HG02610 (cell line): ENCODE measurements at regions not wholly inside any gene's neighbourhood (a gene's known extent, or its start where the extent isn't known, plus 50 kb on each side); places are given as distances from the start of the nearest gene placed in this dataset.
A peak's percentile ranks its signal among the peaks of the same experiment; 100 is the strongest.

Source experiments
- ATAC-seq: cut with Tn5 transposase; IDR thresholded peaks from one replicate; pipeline ENCODE4 v1.9.1; 2021; ENCODE audit warnings: mild to moderate bottlenecking, moderate library complexity; ENCODE audit not compliant: unreplicated experiment

- no peak for ATAC-seq
These were observed 332.6 kb upstream of the TMPO start for GRCh38 chr12:98182821-98183220.

DNA sequence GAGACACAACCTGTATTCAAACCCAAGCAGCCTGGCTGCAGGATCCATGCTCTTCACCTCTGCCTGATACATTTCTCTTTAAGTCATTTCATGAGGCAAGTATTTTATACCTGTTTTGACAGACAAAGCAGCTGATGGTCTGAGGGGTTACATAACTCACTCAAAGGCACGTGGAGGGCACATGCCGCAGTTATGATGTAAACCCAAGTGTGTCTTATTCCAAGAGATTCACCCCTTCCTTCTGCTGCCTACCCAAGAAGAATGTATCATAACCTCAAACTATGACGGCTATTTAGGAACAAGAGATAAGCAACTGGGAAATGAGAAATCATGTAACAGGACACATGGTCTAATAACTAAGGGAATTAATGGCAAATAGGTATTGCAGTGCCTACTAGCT, 329.8 kb upstream of the TMPO start:
- no peak for ATAC-seq

GRCh38 chr12:98188650-98189077, 326.7 kb upstream of the TMPO start:
- no peak for ATAC-seq

- no peak for ATAC-seq
These were observed 320.8 kb upstream of the TMPO start for GRCh38 chr12:98194591-98194990.

- no peak for ATAC-seq
These were observed 317.0 kb upstream of the TMPO start for GRCh38 chr12:98198261-98198982.

GRCh38 chr12:98208816-98209215, 306.6 kb upstream of the TMPO start:
- no peak for ATAC-seq

DNA sequence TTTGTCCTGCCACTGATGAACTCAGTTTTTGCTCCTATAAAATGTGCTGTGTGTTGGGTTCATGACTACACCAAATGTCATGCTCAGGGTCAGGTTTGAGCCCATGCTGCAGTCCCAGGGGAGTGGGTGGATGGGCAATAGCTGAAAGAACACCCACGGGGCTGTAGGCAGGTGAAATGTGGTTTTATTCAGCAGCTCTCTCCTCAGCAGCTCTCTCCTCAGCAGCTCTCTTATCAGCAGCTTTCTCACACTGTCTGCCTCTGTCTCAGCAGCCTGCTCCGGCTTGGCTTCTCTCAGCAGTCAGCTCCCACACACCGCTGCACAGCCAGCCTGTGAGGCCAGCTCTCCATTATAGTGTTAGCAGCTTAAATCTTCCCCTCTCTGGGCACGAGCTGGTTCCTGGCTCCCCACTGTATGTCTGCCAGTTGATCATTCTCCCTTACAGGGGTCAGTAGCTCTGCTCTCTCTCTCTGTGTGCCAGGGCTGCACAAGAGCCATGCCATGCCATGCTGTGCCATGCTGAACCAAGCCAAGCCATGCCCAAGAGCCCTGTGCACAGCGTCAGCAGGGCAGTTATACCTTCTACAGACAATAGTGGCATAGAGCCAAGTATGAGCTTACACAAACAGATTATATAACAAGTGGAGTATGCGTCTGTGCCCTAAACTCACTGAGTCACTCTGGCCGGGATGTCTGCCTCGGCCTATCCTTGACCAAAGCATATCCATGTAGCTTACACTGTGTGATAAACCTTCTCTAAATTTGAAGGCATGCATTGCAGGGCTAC, 303.3 kb upstream of the TMPO start:
- no peak for ATAC-seq

- no peak for ATAC-seq
These were observed 301.8 kb upstream of the TMPO start for GRCh38 chr12:98213556-98213955.

GRCh38 chr12:98217257-98217656, 298.1 kb upstream of the TMPO start:
- ATAC-seq: no peak

DNA sequence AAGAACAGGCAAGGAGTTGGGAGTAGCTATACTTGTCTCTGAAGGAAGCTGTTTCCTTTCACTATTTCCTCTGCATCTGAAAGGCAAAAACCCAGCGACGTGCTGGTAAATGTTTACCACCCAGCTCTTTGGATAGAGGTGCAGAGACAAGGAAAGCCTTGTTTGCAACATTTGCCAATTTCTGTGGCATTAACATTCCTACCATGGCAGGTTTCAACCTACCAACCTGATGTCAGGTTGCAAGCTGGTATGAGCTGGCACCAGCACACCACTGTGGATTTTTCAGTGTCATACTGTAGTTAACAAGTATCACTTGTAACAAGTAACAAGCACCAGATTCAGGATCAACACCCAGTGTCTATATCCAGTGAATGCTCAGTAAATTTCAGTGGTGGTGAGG, 294.8 kb upstream of the TMPO start:
- ATAC-seq: no peak

- no peak for ATAC-seq
These were observed 294.1 kb upstream of the TMPO start for GRCh38 chr12:98221243-98221808.

DNA sequence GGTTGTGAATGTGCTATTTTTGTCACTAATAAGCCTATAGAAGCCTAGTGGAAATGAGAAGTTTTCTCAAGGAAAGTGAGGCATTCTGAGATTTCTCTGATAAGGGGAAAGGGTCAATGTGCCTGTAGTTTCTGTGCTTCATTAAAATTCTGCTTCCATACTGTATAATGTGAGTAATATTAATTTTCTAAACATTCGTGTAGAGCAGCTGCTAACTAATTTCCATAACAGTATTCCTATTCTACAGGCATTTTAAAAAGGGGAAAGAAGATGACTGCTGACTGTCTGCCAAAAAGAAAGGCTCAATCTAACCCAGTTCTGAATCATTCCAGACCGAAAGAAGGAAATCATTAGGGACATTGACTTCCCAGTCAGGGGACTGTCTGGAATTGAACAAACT, 293.3 kb upstream of the TMPO start:
- ATAC-seq: no peak

DNA sequence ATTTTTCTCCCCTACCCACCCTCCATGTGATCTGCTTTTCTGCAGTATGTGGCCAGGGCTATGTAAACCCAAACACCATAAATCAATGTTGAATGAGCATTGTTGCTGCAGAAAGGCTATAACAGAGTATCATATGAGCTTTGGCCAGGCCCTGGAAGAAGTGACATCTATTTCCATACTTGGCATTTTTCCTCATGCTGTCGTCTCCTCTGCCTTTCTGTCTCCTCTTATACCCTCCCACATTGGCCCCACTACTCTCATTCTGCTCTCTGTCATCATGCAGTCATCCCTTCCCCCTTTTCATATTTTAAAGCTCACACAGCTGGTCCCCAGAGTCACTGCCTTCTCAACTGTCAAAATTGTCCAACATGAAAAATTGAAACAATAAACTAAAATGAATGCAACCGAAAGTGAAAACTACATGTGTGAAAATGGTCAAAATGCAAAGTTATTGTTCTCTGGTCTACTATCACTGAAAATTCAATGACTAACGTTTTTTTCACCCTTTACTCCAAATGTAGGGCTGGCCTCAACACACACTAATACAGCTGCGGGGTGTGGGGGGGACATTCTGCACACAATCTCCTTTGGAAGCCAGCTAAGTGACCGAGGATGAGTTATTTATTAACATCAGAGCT, 290.7 kb upstream of the TMPO start:
- ATAC-seq: peak; percentile 58

GRCh38 chr12:98227162-98227561, 288.2 kb upstream of the TMPO start:
- no peak for ATAC-seq

DNA sequence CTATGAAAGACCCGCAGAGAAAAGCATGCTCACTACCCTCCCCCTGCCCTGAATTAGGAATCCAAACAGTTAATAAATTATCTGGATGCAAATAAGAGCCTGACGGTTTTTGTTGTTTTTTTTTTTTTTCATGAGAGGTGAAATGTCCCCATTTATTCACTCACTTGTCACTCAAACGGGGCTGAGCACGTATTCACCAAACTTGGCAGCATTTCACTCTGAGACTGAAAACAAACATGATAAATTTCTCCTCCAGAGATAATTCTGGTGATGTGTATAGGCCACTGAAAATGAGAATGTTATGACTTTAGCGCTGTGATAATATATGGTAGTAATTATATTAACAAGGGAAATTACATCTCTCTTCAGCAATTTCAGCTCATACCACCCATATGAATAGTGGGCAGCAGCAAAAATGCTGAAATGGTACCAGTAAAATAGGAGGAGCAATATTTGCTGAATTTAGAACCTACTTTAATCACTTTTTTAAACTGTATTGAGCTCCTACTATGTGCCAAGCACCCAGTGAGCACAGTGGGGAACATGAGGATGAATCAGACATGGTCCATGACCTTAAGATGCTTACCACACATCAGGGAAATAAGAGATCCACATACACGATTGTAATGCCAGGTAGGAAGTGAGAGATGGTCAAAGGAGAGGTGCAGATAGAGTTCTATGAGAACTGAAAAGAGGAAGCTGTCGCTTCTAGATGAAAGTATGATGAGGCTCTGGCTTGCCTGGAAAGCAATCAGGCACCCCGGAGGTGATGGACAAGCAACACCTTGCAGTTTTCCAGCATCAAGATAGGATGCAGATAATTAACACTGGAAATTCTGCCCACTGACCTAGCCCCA, 286.5 kb upstream of the TMPO start:
- ATAC-seq: no peak

- no peak for ATAC-seq
These were observed 285.9 kb upstream of the TMPO start for GRCh38 chr12:98229540-98229924.

DNA sequence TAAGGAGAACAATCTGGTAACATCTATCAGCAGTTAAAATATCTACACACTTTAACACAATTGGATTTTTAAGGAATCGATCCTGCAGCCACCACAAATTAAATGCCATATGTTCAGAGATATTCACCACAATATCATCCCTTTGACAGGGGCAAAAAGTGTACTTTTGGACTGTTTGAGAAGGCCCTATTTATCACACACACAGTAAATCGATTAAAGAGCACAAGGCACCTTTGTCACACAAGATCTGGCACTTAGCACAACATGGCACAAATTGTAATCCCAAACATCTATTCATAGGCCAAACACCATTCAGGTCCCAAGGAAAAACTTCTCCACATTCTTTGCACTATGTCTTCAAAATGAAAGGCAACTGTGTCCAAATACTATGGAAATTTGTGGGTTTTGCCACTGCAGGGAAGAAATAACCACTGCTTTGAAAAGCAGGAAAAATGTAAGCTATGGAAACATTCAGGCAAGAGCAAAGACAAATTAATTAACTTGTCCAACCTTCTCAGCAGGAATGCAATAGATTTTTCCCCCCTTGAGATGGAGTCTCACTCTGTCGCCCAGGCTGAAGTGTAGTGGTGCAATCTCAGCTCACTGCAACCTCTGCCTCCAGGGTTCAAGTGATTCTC, 282.5 kb upstream of the TMPO start:
- ATAC-seq: no peak

- no peak for ATAC-seq
These were observed 280.1 kb upstream of the TMPO start for GRCh38 chr12:98235301-98235700.

DNA sequence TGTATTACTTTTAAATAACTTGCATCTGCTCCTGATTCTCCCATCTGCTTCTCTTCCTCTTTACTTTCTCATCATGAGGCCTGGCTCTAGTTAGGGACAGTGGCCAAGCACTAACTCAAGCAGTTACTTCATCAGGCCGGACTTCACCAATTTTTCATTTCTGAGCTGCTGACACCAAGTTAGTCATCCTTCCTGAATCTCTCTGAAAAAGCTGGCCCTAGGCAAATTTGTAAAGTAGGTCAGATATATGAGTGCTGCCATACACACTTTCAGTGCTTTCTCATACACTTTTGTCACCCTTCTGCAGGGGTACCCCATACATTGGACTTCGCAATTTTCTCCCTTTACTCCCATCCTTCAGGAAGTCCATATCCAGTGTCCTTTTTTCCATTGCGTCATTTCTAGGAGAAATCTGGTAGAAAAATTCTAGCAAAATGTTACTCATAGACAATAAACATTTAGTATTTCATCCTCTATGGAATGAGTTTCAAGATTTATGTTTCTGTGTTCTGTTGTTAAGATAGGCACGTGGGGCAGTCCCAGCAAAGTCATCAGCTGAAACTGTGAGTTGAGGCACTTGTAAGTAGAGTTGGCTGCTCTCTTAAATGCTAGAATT, 276.8 kb upstream of the TMPO start:
- ATAC-seq: no peak

GRCh38 chr12:98243190-98243589, 272.2 kb upstream of the TMPO start:
- ATAC-seq: no peak
